GM19351 (cell line): ENCODE measurements at regions not wholly inside any gene's neighbourhood (a gene's known extent, or its start where the extent isn't known, plus 50 kb on each side); places are given as distances from the start of the nearest gene placed in this dataset.

Source experiments
- ATAC-seq: cut with Tn5 transposase; IDR thresholded peaks from one replicate; pipeline ENCODE4 v1.9.1; 2021; ENCODE audit warnings: mild to moderate bottlenecking, moderate library complexity; ENCODE audit not compliant: unreplicated experiment

- no peak for ATAC-seq
Measured at GRCh38 chr11:80420374-80420773, 979.5 kb upstream of the TENM4 start.

- no peak for ATAC-seq
Measured at GRCh38 chr11:80417681-80418080, 976.9 kb upstream of the TENM4 start.

GRCh38 chr11:80415580-80415979 lies 974.8 kb upstream of the TENM4 start:
- ATAC-seq: no peak

GRCh38 chr11:80414181-80415165 lies 973.6 kb upstream of the TENM4 start:
- no peak for ATAC-seq

GRCh38 chr11:80412604-80413003 lies 971.8 kb upstream of the TENM4 start:
- no peak for ATAC-seq

- ATAC-seq: no peak
Measured at GRCh38 chr11:80393210-80393609, 952.4 kb upstream of the TENM4 start.

- ATAC-seq: no peak
Measured at GRCh38 chr11:80390505-80390904, 949.7 kb upstream of the TENM4 start.

- no peak for ATAC-seq
Measured at GRCh38 chr11:80388536-80388935, 947.7 kb upstream of the TENM4 start.

- ATAC-seq: no peak
Measured at GRCh38 chr11:80388130-80388529, 947.3 kb upstream of the TENM4 start.

- no peak for ATAC-seq
Measured at GRCh38 chr11:80383655-80384054, 942.8 kb upstream of the TENM4 start.

- ATAC-seq: no peak
Measured at GRCh38 chr11:80379620-80380278, 938.9 kb upstream of the TENM4 start.

GRCh38 chr11:80371931-80372330 lies 931.1 kb upstream of the TENM4 start:
- no peak for ATAC-seq

GRCh38 chr11:80365980-80366379 lies 925.1 kb upstream of the TENM4 start:
- no peak for ATAC-seq

GRCh38 chr11:80365076-80365725 lies 924.4 kb upstream of the TENM4 start:
- ATAC-seq: peak; percentile 76

- no peak for ATAC-seq
Measured at GRCh38 chr11:80362563-80363340, 921.9 kb upstream of the TENM4 start.

- ATAC-seq: no peak
Measured at GRCh38 chr11:80355251-80355650, 914.4 kb upstream of the TENM4 start.

GRCh38 chr11:80350541-80350940 lies 909.7 kb upstream of the TENM4 start:
- no peak for ATAC-seq

GRCh38 chr11:80349997-80350396 lies 909.2 kb upstream of the TENM4 start:
- no peak for ATAC-seq

GRCh38 chr11:80346353-80347059 lies 905.7 kb upstream of the TENM4 start:
- no peak for ATAC-seq

GRCh38 chr11:80343436-80343835 lies 902.6 kb upstream of the TENM4 start:
- no peak for ATAC-seq
